PC-9 (cell line): ENCODE measurements at regions not wholly inside any gene's neighbourhood (a gene's known extent, or its start where the extent isn't known, plus 50 kb on each side); places are given as distances from the start of the nearest gene placed in this dataset.

Experiments
- BruUV-seq: library from RNA; stranded (reverse); fragments of 400-500 nt; replicated peaks from 2 replicates; lab custom pipeline; 2021; lab: Mats Ljungman, UMichigan
- CTCF ChIA-PET: fragments of 300-600 bp; sonication (Branson Sonifier 250); formaldehyde crosslinking; loops from one replicate; lab custom pipeline; 2022; ENCODE audit warnings: antibody characterized with exemption; lab: Charles Lee
- POLR2A ChIA-PET: fragments of 300-600 bp; sonication (Branson Sonifier 250); formaldehyde crosslinking; loops from one replicate; lab custom pipeline; 2022; ENCODE audit warnings: antibody characterized with exemption; ENCODE audit not compliant: unreplicated experiment; lab: Charles Lee
- DNase-seq, 2 experiments: peaks; one replicate each; pipeline versions ENCODE4 v3.0.0 to v3.0.0-alpha.2; 2015 to 2022; ENCODE audit warnings: mixed read lengths in 1 of 2
- H2AFZ ChIP-seq: fragments of 200-600 bp; sonication (generic); 2 replicates; pipeline ENCODE4 v1.8.1; 2017; ENCODE audit warnings: antibody characterized with exemption
- H3F3A ChIP-seq: fragments of 200-600 bp; sonication (generic); 2 replicates; pipeline ENCODE4 v1.8.1; 2017; ENCODE audit warnings: antibody characterized with exemption, mild to moderate bottlenecking, low read depth; ENCODE audit not compliant: insufficient read depth
- H3K27ac ChIP-seq: fragments of 200-600 bp; sonication (generic); 2 replicates; pipeline ENCODE4 v1.6.1; 2016; ENCODE audit warnings: mixed run types
- H3K27me3 ChIP-seq: fragments of 200-600 bp; sonication (generic); 2 replicates; pipeline ENCODE4 v1.6.1; 2016; ENCODE audit warnings: low read depth, mixed run types; ENCODE audit not compliant: insufficient read depth
- H3K36me3 ChIP-seq: fragments of 200-600 bp; sonication (generic); 2 replicates; pipeline ENCODE4 v1.6.1; 2016; ENCODE audit warnings: low read depth, mixed run types
- H3K4me1 ChIP-seq: fragments of 200-600 bp; sonication (generic); replicated peaks from 2 replicates; pipeline ENCODE4 v1.6.1; 2016; ENCODE audit warnings: mixed run types; ENCODE audit not compliant: insufficient read depth
- H3K4me2 ChIP-seq: fragments of 200-600 bp; sonication (generic); 2 replicates; pipeline ENCODE4 v1.6.1; 2017; ENCODE audit warnings: mixed run types
- H3K4me3 ChIP-seq: fragments of 200-600 bp; sonication (generic); 2 replicates; pipeline ENCODE4 v1.6.1; 2016; ENCODE audit warnings: mixed run types
- H3K79me2 ChIP-seq: fragments of 200-600 bp; sonication (generic); 2 replicates; pipeline ENCODE4 v1.6.1; 2017; ENCODE audit warnings: low read depth, mixed run types
- H3K9me2 ChIP-seq: fragments of 200-600 bp; sonication (generic); 2 replicates; pipeline ENCODE4 v1.8.1; 2017; ENCODE audit warnings: mild to moderate bottlenecking; ENCODE audit not compliant: insufficient read depth
- H3K9me3 ChIP-seq: fragments of 200-600 bp; sonication (generic); 2 replicates; pipeline ENCODE4 v1.8.1; 2016; ENCODE audit warnings: low read depth; ENCODE audit not compliant: insufficient read depth
- H4K20me1 ChIP-seq: fragments of 200-600 bp; sonication (generic); 2 replicates; pipeline ENCODE4 v1.8.1; 2017; ENCODE audit not compliant: insufficient read depth
- EZH2 ChIP-seq: fragments of 200-600 bp; sonication (generic); IDR thresholded peaks from 2 replicates; pipeline ENCODE4 v1.8.0; 2017; ENCODE audit warnings: antibody characterized with exemption, low read depth
- intact Hi-C: fragments of 100-400 bp; cut with micrococcal nuclease; formaldehyde crosslinking; loops from one replicate; pipeline ENCODE4 v1.10.0; 2022; ENCODE audit not compliant: unreplicated experiment
- TF ChIP-seq, protein P1 (sequence below): fragments of 200-600 bp; sonication (generic); conservative IDR thresholded peaks from 2 replicates; pipeline ENCODE4 v1.6.1; 2017; ENCODE audit warnings: mixed run types, antibody characterized with exemption, mild to moderate bottlenecking, moderate library complexity

DNA sequence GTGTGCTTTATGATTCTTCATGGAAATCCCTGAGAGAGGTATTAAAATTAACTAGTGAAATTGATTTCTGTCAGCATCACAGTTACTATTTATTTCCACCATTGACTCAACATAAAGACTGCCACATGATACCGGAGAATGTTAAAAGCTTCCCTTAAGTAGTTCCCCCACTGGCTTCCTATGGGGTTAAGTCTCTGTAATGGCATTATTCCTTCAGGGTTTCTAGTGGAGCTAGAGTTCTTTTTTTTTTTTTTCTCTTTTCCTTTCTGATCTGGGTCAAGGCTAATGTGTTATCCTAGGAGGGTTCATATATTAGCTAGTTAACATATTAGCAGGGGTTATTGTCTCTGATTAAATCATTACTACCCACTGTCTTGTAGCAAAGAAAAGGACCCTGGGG is 1919.1 kb upstream of the PIK3C3 start:
- Histone ChIP-seq H3K4me2 (no peak overlapping the region), H3K27ac (no peak overlapping the region), H3K36me3 (no peaks in the 10 kb centered on the region), H3K4me1 (no peaks in the 10 kb centered on the region), H3K9me3 (no peaks in the 10 kb centered on the region), H3K9me2 (no peaks in the 10 kb centered on the region), H3K4me3 (no peak overlapping the region), H2AFZ (no peak overlapping the region), H3K27me3 (no peaks in the 10 kb centered on the region), H3K79me2 (no peaks in the 10 kb centered on the region), H3F3A (no peaks in the 10 kb centered on the region), H4K20me1 (no peaks in the 10 kb centered on the region)
- no TSS peak for BruUV-seq
- intact Hi-C loops: no loop called here
- ChIA-PET POLR2A (no interaction called here), CTCF (no interaction called here)
- DNase-seq: no peak
- TF ChIP-seq, protein P1, sequence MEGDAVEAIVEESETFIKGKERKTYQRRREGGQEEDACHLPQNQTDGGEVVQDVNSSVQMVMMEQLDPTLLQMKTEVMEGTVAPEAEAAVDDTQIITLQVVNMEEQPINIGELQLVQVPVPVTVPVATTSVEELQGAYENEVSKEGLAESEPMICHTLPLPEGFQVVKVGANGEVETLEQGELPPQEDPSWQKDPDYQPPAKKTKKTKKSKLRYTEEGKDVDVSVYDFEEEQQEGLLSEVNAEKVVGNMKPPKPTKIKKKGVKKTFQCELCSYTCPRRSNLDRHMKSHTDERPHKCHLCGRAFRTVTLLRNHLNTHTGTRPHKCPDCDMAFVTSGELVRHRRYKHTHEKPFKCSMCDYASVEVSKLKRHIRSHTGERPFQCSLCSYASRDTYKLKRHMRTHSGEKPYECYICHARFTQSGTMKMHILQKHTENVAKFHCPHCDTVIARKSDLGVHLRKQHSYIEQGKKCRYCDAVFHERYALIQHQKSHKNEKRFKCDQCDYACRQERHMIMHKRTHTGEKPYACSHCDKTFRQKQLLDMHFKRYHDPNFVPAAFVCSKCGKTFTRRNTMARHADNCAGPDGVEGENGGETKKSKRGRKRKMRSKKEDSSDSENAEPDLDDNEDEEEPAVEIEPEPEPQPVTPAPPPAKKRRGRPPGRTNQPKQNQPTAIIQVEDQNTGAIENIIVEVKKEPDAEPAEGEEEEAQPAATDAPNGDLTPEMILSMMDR: no peak

DNA sequence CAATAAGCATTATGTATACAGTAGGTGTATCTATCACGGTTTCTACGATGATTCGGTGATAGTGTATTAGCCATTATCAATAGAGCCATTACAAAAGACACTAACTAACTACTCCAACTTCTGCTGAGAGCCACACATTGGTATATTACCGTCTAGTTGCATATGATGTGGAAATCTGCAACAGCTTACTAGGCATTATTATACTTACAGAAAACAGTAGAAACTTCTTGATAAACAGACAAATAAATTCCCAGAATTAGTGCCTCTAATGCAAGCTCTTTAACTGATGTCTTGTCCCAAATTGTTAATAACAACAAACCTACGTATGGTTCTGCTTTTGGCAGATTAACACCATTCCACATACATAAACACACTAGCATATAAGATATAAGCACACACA is 1923.0 kb upstream of the PIK3C3 start:
- ChIA-PET CTCF (no interaction called here), POLR2A (no interaction called here)
- H3K4me2 ChIP-seq: no peak overlapping the region
- TF ChIP-seq, protein P1: no peak
- no peak for TF ChIP-seq EZH2
- H2AFZ ChIP-seq: no peak overlapping the region
- no peaks in the 10 kb centered on the region for H3K27me3 ChIP-seq
- H3K4me1 ChIP-seq: no peaks in the 10 kb centered on the region
- H4K20me1 ChIP-seq: no peaks in the 10 kb centered on the region
- intact Hi-C loops: no loop called here
- H3K4me3 ChIP-seq: no peak overlapping the region
- no peaks in the 10 kb centered on the region for H3F3A ChIP-seq
- no peaks in the 10 kb centered on the region for H3K9me2 ChIP-seq
- H3K36me3 ChIP-seq: no peaks in the 10 kb centered on the region
- no TSS peak for BruUV-seq
- H3K79me2 ChIP-seq: no peaks in the 10 kb centered on the region
- H3K9me3 ChIP-seq: no peaks in the 10 kb centered on the region
- H3K27ac ChIP-seq: no peak overlapping the region
- no peak for DNase-seq

DNA sequence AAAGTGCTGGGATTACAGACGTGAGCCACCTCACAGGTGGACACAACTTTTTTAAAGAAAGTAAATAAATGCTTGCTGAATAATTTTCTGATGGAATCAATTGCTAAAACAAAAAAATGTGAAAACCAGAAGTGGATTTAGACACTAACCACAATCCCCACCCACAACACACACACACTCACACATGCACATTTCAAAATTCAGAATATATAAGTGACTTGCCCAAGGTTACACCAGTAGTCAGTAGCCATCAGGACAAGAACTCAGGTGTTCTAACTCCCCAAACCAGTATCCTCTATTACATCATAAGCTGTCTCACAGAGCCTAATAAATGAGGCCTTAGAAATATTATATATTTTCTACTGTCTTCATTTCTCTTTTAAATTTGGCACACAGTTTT is 1923.6 kb upstream of the PIK3C3 start:
- no peaks in the 10 kb centered on the region for H4K20me1 ChIP-seq
- H3K4me1 ChIP-seq: no peaks in the 10 kb centered on the region

More for the DNA sequence above, 1923.6 kb upstream of the PIK3C3 start:
- BruUV-seq: no TSS peak
- no peaks in the 10 kb centered on the region for H3K27me3 ChIP-seq
- H3K9me2 ChIP-seq: no peaks in the 10 kb centered on the region
- H3K36me3 ChIP-seq: no peaks in the 10 kb centered on the region
- no peaks in the 10 kb centered on the region for H3K79me2 ChIP-seq
- no peak overlapping the region for H2AFZ ChIP-seq
- no peak for DNase-seq
- POLR2A ChIA-PET: no interaction called here
- no peaks in the 10 kb centered on the region for H3K9me3 ChIP-seq
- intact Hi-C loops: no loop called here
- CTCF ChIA-PET: no interaction called here
- H3K4me2 ChIP-seq: no peak overlapping the region
- no peak overlapping the region for H3K4me3 ChIP-seq
- H3K27ac ChIP-seq: no peak overlapping the region
- TF ChIP-seq, protein P1: no peak
- no peak for TF ChIP-seq EZH2
- no peaks in the 10 kb centered on the region for H3F3A ChIP-seq
